HUES64 (cell line): ENCODE measurements at regions not wholly inside any gene's neighbourhood (a gene's known extent, or its start where the extent isn't known, plus 50 kb on each side); places are given as distances from the start of the nearest gene placed in this dataset.

Source experiments
- H3K27ac ChIP-seq: 2 replicates; pipeline ENCODE4 v1.7.0; 2013; ENCODE audit warnings: low read depth, low read length, inconsistent platforms
- H3K27me3 ChIP-seq: 2 replicates; pipeline ENCODE4 v1.6.1; 2013; ENCODE audit warnings: mild to moderate bottlenecking, low read length; ENCODE audit not compliant: insufficient read depth
- H3K36me3 ChIP-seq: 2 replicates; pipeline ENCODE4 v1.6.1; 2013; ENCODE audit warnings: mild to moderate bottlenecking, low read length; ENCODE audit not compliant: insufficient read depth
- H3K4me1 ChIP-seq: 2 replicates; pipeline ENCODE4 v1.6.1; 2013; ENCODE audit warnings: mild to moderate bottlenecking, low read length, moderate library complexity; ENCODE audit not compliant: insufficient read depth
- H3K4me3 ChIP-seq: 2 replicates; pipeline ENCODE4 v1.5.1; 2013; ENCODE audit warnings: mild to moderate bottlenecking, low read length, moderate library complexity
- H3K9ac ChIP-seq: 2 replicates; pipeline ENCODE4 v1.6.1; 2013; ENCODE audit warnings: mild to moderate bottlenecking, low read depth, low read length
- H3K9me3 ChIP-seq: 2 replicates; pipeline ENCODE4 v1.6.1; 2013; ENCODE audit warnings: low read depth, low read length; ENCODE audit not compliant: insufficient read depth
- WGBS: fragments of 150-250, 120-280 bp; methylation state at CpG from one replicate; pipeline ENCODE4 v1.1.7; 2013; ENCODE audit warnings: missing lambda C conversion rate; 5-methylcytosine and 5-hydroxymethylcytosine counted together

GRCh38 chr3:118478706-118479276 is 555.9 kb downstream of the IGSF11 start:
- peak overlapping the region; percentile 90 for H3K27ac ChIP-seq
- peaks cover 50% of the 10 kb centered on the region for H3K4me1 ChIP-seq
- H3K4me3 ChIP-seq = no peak overlapping the region
- 67% methylated on average over 8 of the region's 8 CpGs for WGBS
- H3K27me3 ChIP-seq = no peaks in the 10 kb centered on the region
- H3K9ac ChIP-seq = no peak overlapping the region
- H3K36me3 ChIP-seq = no peaks in the 10 kb centered on the region
- H3K9me3 ChIP-seq = no peaks in the 10 kb centered on the region

- no peaks in the 10 kb centered on the region for H3K27me3 ChIP-seq
- no peaks in the 10 kb centered on the region for H3K9me3 ChIP-seq
- no peak overlapping the region for H3K4me3 ChIP-seq
- 94% methylated on average over 1 of the region's 1 CpG for WGBS
- peak overlapping the region; percentile 90 for H3K27ac ChIP-seq
- H3K36me3 ChIP-seq = no peaks in the 10 kb centered on the region
- 0 out of 2 replicates have a peak overlapping the region, but pooled peaks have one; percentile 4 for H3K9ac ChIP-seq
- H3K4me1 ChIP-seq = peaks cover 50% of the 10 kb centered on the region
These were observed 555.3 kb downstream of the IGSF11 start for GRCh38 chr3:118479376-118479775.

DNA sequence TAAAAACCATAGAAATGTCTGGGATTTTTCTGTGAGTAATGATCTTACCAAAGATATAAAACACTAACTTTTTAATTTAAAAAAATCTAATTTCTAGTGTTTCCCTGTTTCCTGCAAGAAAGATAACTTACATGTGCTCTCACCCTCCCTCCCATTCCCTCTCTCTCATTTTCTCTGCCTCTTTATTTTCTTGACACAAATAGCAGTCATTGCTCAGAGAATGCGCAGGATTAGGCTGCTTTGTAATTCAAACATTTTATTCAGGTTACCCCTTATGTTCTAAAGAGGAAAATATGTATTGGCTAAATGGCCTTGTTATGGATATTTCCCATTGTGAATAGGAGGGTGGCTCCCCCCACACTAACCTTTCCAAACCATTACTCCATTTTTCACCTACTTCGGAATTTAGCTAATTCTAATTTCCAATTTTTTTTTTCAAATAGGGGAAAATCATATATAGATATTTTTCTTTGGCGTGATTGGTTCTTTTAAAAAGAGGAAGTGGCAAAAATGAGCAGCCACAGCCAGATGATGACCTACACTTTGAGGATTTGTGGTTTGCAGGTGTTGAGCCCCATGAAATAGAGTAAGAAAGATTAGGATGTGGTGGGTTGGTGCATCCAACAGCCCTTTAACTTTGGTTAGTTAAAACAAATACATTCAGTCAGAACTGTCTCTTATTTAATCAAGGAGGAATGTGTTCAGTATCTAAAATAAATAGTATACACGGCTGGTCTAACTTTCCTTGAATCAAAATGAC is 554.4 kb downstream of the IGSF11 start:
- Histone ChIP-seq H3K27me3 (no peaks in the 10 kb centered on the region), H3K9ac (no peak overlapping the region), H3K4me3 (no peak overlapping the region; the same call in 1 of the 2 replicates), H3K27ac (peak overlapping the region; percentile 90), H3K4me1 (peaks cover 50% of the 10 kb centered on the region), H3K9me3 (no peaks in the 10 kb centered on the region), H3K36me3 (no peaks in the 10 kb centered on the region)
- WGBS = 48% methylated on average over 2 of the region's 4 CpGs

DNA sequence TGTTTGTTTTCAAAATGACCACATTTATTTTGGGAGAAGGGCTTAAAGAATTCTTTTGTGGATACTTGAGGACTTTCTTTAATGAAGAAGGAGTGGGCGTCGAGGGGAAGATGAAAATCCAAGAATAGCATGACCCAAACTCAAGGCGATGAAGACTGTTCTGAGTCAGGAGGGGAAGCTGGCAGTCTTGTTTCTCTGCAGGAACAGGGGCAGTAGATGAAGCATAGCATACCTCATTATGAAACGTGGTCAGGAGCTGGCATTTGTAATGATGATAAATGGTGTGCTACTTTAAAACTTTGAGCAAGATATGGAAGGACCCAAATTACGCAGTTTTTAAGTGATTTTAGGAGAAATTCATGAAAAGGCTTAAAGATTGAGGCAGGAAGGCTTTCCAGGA is 549.0 kb downstream of the IGSF11 start:
- H3K36me3 ChIP-seq = no peaks in the 10 kb centered on the region
- no peak overlapping the region for H3K9ac ChIP-seq
- H3K27me3 ChIP-seq = no peaks in the 10 kb centered on the region
- H3K4me1 ChIP-seq = peaks cover 31% of the 10 kb centered on the region
- WGBS = 93% methylated on average over 5 of the region's 5 CpGs
- no peak overlapping the region for H3K27ac ChIP-seq
- no peaks in the 10 kb centered on the region for H3K9me3 ChIP-seq
- H3K4me3 ChIP-seq = no peak overlapping the region

GRCh38 chr3:118487734-118488133 is 546.9 kb downstream of the IGSF11 start:
- Histone ChIP-seq H3K27ac (no peak overlapping the region), H3K4me1 (peaks cover 12% of the 10 kb centered on the region), H3K36me3 (no peaks in the 10 kb centered on the region), H3K27me3 (no peaks in the 10 kb centered on the region), H3K9ac (no peak overlapping the region), H3K4me3 (no peak overlapping the region), H3K9me3 (no peaks in the 10 kb centered on the region)
- 93% methylated on average over 2 of the region's 2 CpGs for WGBS

DNA sequence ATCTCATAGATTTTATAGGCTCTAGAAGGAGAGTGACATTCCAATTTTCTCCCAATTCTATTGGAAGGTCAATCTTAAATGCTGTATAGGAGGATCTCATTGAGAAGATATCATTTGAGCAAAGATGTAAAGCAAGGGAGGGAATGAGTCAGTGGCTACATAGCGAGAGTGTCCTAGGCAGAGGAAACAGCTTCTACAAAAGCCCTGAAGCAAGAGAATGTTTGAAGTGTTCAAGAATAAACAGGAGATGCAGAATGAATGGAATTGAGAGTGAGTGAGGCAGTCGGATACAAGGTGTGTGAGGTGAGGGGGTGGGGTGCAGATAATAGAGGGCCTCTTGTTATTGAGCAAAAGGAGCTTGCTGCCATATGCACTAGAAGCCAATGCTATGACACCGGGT is 545.9 kb downstream of the IGSF11 start:
- H3K27ac ChIP-seq = no peak overlapping the region
- no peaks in the 10 kb centered on the region for H3K27me3 ChIP-seq
- no peak overlapping the region for H3K4me3 ChIP-seq
- WGBS = 76% methylated on average over 2 of the region's 3 CpGs
- peaks cover 7% of the 10 kb centered on the region; the same call in 1 of the 2 replicates for H3K4me1 ChIP-seq
- no peaks in the 10 kb centered on the region for H3K36me3 ChIP-seq
- H3K9ac ChIP-seq = no peak overlapping the region
- H3K9me3 ChIP-seq = no peaks in the 10 kb centered on the region

- WGBS = 91% methylated on average over 1 of the region's 2 CpGs
- no peak overlapping the region for H3K27ac ChIP-seq
These were observed 539.4 kb downstream of the IGSF11 start for GRCh38 chr3:118495206-118495605.

DNA sequence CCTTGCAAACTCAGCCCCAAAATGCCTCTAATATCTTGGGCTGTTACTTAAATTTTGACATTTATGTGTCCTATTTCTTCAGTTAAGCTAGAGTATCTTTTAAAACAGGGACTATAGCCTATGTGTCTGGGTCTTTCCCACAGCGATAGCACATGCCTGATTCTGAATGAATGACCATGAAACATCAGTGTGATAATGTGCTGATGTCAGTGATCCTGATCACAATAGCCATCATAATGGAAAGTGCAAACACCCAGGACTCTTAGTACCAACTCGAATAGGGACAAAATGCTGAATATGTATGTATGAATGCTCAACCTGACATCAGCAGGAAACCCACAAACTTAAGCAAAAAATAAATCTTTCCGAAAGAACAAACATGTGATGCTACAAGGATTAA is 537.4 kb downstream of the IGSF11 start:
- Histone ChIP-seq H3K27ac (no peak overlapping the region), H3K4me3 (no peak overlapping the region), H3K4me1 (peaks cover 12% of the 10 kb centered on the region), H3K9ac (no peak overlapping the region), H3K9me3 (no peaks in the 10 kb centered on the region), H3K36me3 (no peaks in the 10 kb centered on the region), H3K27me3 (no peaks in the 10 kb centered on the region)
- WGBS = 98% methylated on average over 2 of the region's 3 CpGs

More at GRCh38 chr3:118495206-118495605, 539.4 kb downstream of the IGSF11 start:
- no peak overlapping the region for H3K4me3 ChIP-seq
- H3K27me3 ChIP-seq = no peaks in the 10 kb centered on the region
- no peak overlapping the region for H3K9ac ChIP-seq
- no peaks in the 10 kb centered on the region for H3K4me1 ChIP-seq
- no peaks in the 10 kb centered on the region for H3K9me3 ChIP-seq
- no peaks in the 10 kb centered on the region for H3K36me3 ChIP-seq

- Histone ChIP-seq H3K36me3 (no peaks in the 10 kb centered on the region), H3K9me3 (no peaks in the 10 kb centered on the region), H3K27me3 (no peaks in the 10 kb centered on the region), H3K4me3 (no peak overlapping the region), H3K4me1 (peaks cover 17% of the 10 kb centered on the region), H3K9ac (no peak overlapping the region), H3K27ac (no peak overlapping the region; the same call in 1 of the 2 replicates)
- WGBS = 14% methylated on average over 1 of the region's 1 CpG
These were observed 533.5 kb downstream of the IGSF11 start for GRCh38 chr3:118501152-118501551.

DNA sequence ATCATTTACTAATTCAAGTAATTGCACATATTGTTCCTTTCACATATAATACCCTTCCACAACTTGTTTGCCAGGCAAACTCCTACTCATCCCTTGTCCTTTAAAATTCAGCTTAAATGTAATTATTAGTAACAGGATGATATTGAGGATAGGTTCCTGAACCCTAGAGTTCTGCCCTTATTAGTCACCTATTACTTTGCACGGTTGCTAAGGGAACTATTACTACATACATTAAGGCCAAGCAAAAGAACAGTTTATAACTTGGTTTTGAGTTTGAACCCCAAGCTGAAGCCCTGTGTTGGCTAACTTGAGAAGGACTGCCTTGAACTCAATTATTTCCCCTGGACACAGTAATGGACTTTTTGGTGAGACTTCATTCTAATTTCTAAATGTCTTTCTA is 529.7 kb downstream of the IGSF11 start:
- Histone ChIP-seq H3K4me1 (peaks cover 17% of the 10 kb centered on the region), H3K36me3 (no peaks in the 10 kb centered on the region), H3K4me3 (no peak overlapping the region), H3K9me3 (no peaks in the 10 kb centered on the region), H3K9ac (no peak overlapping the region), H3K27me3 (no peaks in the 10 kb centered on the region), H3K27ac (no peak overlapping the region)
- 83% methylated on average over 1 of the region's 1 CpG for WGBS

DNA sequence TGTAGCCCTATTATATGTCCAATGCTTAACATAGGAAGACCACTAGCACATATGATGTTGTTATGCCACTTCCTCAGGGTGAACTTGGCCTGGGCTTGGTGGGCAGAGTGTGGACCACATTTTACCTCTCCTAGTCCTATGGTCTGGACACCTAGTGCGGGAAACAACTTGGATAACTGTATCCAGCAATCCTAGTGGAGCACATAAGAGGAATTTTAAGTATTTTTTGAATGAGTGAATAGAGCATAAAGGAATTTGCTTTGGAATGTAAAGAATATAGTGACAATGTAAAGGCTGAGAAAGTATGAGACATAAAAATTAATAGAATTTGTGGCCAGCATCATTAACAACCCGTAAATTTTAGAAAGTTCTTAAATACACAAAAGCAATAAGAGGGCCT is 528.9 kb downstream of the IGSF11 start:
- Histone ChIP-seq H3K9me3 (no peaks in the 10 kb centered on the region), H3K36me3 (no peaks in the 10 kb centered on the region), H3K27ac (no peak overlapping the region), H3K9ac (no peak overlapping the region), H3K4me3 (no peak overlapping the region), H3K27me3 (no peaks in the 10 kb centered on the region), H3K4me1 (peaks cover 17% of the 10 kb centered on the region)
- WGBS = 73% methylated on average over 2 of the region's 2 CpGs
